Loucy (cell line): ENCODE measurements at regions not wholly inside any gene's neighbourhood (a gene's known extent, or its start where the extent isn't known, plus 50 kb on each side); places are given as distances from the start of the nearest gene placed in this dataset.

ENCODE experiments used
- H2AFZ ChIP-seq: fragments of 200-600 bp; sonication (generic); 2 replicates; pipeline ENCODE4 v1.6.0; 2016; ENCODE audit warnings: antibody characterized with exemption, mild to moderate bottlenecking, low read length, moderate library complexity
- H3F3A ChIP-seq: fragments of 200-600 bp; 2 replicates; pipeline ENCODE4 v1.6.0; 2016; ENCODE audit warnings: antibody characterized with exemption, low read depth, mild to moderate bottlenecking
- H3K27me3 ChIP-seq: fragments of 200-600 bp; sonication (generic); 2 replicates; pipeline ENCODE4 v1.6.1; 2014; ENCODE audit warnings: low read length, mild to moderate bottlenecking; ENCODE audit not compliant: insufficient read depth, poor library complexity, severe bottlenecking
- H3K36me3 ChIP-seq: fragments of 200-600 bp; sonication (generic); 2 replicates; pipeline ENCODE4 v1.6.1; 2016; ENCODE audit warnings: low read length; ENCODE audit not compliant: insufficient read depth
- H3K4me1 ChIP-seq: fragments of 200-600 bp; sonication (generic); 2 replicates; pipeline ENCODE4 v1.5.1; 2014; ENCODE audit warnings: low read length, mild to moderate bottlenecking; ENCODE audit not compliant: insufficient read depth, poor library complexity, severe bottlenecking
- H3K4me2 ChIP-seq: fragments of 200-600 bp; sonication (generic); 2 replicates; pipeline ENCODE4 v1.6.0; 2014; ENCODE audit warnings: antibody characterized with exemption, low read length, low read depth, mild to moderate bottlenecking; ENCODE audit not compliant: poor library complexity, severe bottlenecking
- H3K4me3 ChIP-seq: fragments of 200-600 bp; sonication (generic); 2 replicates; pipeline ENCODE4 v1.5.1; 2014; ENCODE audit warnings: low read length, mild to moderate bottlenecking, mixed read lengths; ENCODE audit not compliant: poor library complexity, severe bottlenecking
- H3K79me2 ChIP-seq: fragments of 200-600 bp; sonication (generic); 2 replicates; pipeline ENCODE4 v1.6.1; 2014; ENCODE audit warnings: low read length; ENCODE audit not compliant: insufficient read depth
- H3K9ac ChIP-seq: fragments of 200-600 bp; sonication (generic); 2 replicates; pipeline ENCODE4 v1.6.0; 2014; ENCODE audit warnings: mild to moderate bottlenecking, low read depth, low read length, moderate library complexity; ENCODE audit not compliant: poor library complexity, severe bottlenecking
- H3K9me2 ChIP-seq: fragments of 200-600 bp; sonication (generic); replicated peaks from 2 replicates; pipeline ENCODE4 v1.6.1; 2016; ENCODE audit warnings: low read depth, low read length, mixed read lengths
- H3K9me3 ChIP-seq: fragments of 200-600 bp; sonication (generic); 2 replicates; pipeline ENCODE4 v1.6.1; 2014; ENCODE audit warnings: mild to moderate bottlenecking, antibody characterized with exemption, low read length, low read depth; ENCODE audit not compliant: insufficient read depth
- H4K20me1 ChIP-seq: fragments of 200-600 bp; sonication (generic); 2 replicates; pipeline ENCODE4 v1.6.0; 2014; ENCODE audit warnings: antibody characterized with exemption, low read length, mild to moderate bottlenecking; ENCODE audit not compliant: insufficient read depth, poor library complexity, severe bottlenecking
- EZH2phosphoT487 ChIP-seq: fragments of 200-600 bp; IDR thresholded peaks from 2 replicates; pipeline ENCODE4 v1.6.1; 2018; ENCODE audit warnings: antibody characterized with exemption, mild to moderate bottlenecking, moderate library complexity, borderline replicate concordance
- TF ChIP-seq, protein P1 (sequence below): fragments of 200-600 bp; sonication (generic); conservative IDR thresholded peaks from 2 replicates; pipeline ENCODE4 v1.5.1; 2014; ENCODE audit warnings: mild to moderate bottlenecking, antibody characterized with exemption, low read length

DNA sequence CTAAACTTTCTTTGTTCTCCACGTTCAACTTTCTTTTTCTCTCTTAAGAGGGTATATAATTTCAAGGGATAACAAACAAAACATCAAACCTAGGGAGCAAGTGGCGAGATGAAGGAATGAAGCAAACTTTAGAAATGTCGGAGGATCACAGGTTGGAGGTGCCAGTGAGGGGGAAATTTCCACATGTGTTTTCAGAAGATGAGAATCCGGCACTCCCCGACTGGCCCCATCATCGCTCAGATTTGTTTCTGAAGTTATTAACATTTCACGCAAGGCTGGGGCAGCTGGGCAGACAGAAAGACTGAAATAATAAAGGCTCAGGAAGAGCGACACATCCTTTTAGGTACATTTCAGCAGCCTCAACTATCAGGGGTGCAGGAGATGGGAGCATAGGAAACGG, 134.9 kb downstream of the SMIM20 start:
- Histone ChIP-seq H4K20me1 (no peaks in the 10 kb centered on the region), H3K4me1 (no peaks in the 10 kb centered on the region), H3K79me2 (no peaks in the 10 kb centered on the region), H3K36me3 (no peaks in the 10 kb centered on the region), H3K4me2 (no peak overlapping the region), H2AFZ (no peak overlapping the region), H3K4me3 (no peak overlapping the region), H3K27me3 (no peaks in the 10 kb centered on the region), H3F3A (no peaks in the 10 kb centered on the region), H3K9ac (no peak overlapping the region), H3K9me2 (no peaks in the 10 kb centered on the region), H3K9me3 (no peaks in the 10 kb centered on the region)
- TF ChIP-seq EZH2phosphoT487: no peak
- TF ChIP-seq, protein P1, sequence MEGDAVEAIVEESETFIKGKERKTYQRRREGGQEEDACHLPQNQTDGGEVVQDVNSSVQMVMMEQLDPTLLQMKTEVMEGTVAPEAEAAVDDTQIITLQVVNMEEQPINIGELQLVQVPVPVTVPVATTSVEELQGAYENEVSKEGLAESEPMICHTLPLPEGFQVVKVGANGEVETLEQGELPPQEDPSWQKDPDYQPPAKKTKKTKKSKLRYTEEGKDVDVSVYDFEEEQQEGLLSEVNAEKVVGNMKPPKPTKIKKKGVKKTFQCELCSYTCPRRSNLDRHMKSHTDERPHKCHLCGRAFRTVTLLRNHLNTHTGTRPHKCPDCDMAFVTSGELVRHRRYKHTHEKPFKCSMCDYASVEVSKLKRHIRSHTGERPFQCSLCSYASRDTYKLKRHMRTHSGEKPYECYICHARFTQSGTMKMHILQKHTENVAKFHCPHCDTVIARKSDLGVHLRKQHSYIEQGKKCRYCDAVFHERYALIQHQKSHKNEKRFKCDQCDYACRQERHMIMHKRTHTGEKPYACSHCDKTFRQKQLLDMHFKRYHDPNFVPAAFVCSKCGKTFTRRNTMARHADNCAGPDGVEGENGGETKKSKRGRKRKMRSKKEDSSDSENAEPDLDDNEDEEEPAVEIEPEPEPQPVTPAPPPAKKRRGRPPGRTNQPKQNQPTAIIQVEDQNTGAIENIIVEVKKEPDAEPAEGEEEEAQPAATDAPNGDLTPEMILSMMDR: no peak

DNA sequence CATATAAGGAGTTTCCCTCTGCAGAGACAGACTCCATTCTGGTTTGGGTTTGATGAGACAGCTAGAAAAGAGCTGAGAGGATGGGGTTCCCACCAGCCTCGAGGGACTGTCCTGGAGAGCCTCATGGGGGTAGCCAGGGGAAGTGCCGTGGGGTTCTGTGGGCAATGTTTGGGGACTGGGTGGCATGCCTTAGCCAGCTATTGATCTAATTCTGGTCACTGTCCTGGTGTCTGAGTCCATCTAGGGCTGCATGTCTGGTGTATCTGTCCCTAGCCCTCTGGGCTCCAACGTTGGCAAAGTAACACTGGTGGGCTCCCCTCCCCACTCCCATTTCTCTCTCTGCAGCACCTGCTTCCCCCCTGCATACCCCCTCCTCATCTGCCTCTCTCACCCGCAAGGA, 135.4 kb downstream of the SMIM20 start:
- Histone ChIP-seq H3F3A (no peaks in the 10 kb centered on the region), H3K4me2 (no peak overlapping the region), H3K27me3 (no peaks in the 10 kb centered on the region), H3K9me3 (no peaks in the 10 kb centered on the region), H3K4me3 (no peak overlapping the region), H3K4me1 (no peaks in the 10 kb centered on the region), H3K9me2 (no peaks in the 10 kb centered on the region), H2AFZ (no peak overlapping the region), H3K9ac (no peak overlapping the region), H3K36me3 (no peaks in the 10 kb centered on the region), H3K79me2 (no peaks in the 10 kb centered on the region), H4K20me1 (no peaks in the 10 kb centered on the region)
- TF ChIP-seq, protein P1: no peak
- no peak for TF ChIP-seq EZH2phosphoT487

DNA sequence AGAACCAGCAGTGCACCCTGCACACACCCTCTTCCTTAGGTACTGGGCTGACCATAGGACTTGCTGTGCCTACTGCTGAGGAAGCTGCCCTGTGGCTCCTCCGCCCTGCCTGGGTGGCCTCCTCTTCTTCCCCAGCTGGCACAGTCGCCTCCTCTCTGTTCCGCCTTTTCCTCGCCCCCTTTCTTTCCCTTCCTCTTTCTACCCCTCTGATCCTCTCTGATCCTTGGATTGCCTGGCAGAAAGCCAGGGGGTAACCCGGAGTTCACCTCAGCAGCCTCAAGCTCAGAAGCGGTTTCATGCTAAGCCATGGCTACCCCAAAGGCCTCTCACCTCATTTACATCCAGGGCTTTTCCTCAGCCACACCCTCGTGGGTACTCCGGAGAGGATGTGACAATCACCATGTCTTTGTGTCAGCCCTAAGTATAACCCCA, 136.2 kb downstream of the SMIM20 start:
- no peaks in the 10 kb centered on the region for H3F3A ChIP-seq
- no peak overlapping the region for H2AFZ ChIP-seq
- TF ChIP-seq, protein P1: no peak
- TF ChIP-seq EZH2phosphoT487: no peak
- no peaks in the 10 kb centered on the region for H3K9me3 ChIP-seq
- H3K9ac ChIP-seq: no peak overlapping the region
- no peaks in the 10 kb centered on the region for H3K27me3 ChIP-seq
- H3K4me2 ChIP-seq: no peak overlapping the region
- H3K9me2 ChIP-seq: no peaks in the 10 kb centered on the region
- H3K79me2 ChIP-seq: no peaks in the 10 kb centered on the region
- no peaks in the 10 kb centered on the region for H3K4me1 ChIP-seq
- H3K36me3 ChIP-seq: no peaks in the 10 kb centered on the region
- H3K4me3 ChIP-seq: no peak overlapping the region
- no peaks in the 10 kb centered on the region for H4K20me1 ChIP-seq
